ENCODE measurements at regions not wholly inside any gene's neighbourhood (a gene's known extent, or its start where the extent isn't known, plus 50 kb on each side); places are given as distances from the start of the nearest gene placed in this dataset.

DNA sequence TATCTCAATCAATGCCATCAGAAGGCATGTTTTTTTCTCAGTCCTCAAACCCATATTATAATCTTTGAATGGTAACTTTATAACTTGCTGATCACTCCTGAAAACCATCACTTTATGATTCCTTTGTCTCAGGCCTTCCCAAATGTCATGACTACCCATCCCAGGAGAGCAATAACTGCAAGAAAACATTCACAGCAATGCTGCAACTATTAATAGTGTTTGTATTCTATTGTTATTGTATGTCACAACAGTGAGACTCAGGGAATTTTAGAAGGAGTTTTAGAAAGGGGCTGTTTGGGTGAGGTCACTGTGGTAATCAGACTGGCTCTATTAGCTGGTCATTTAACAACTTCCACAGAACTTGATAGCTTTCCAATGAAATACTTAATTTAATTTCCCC lies 301.4 kb upstream of the TBX18 start:
- Histone ChIP-seq H3K4me1 (replicated peaks in 1 of 2) (no peaks in the 10 kb centered on the region), H3K27me3 (no peaks in the 10 kb centered on the region), H3K36me3 (replicated peaks in 1 of 2) (no peaks in the 10 kb centered on the region), H3K27ac (no peak overlapping the region), H3K9me3 (replicated peaks in 1 of 3) (no peaks in the 10 kb centered on the region), H3K4me3 (no peak overlapping the region)
- TF ChIP-seq POLR2A (IDR thresholded peaks at IDR 0.05), result no peak
- TF ChIP-seq, protein P1, sequence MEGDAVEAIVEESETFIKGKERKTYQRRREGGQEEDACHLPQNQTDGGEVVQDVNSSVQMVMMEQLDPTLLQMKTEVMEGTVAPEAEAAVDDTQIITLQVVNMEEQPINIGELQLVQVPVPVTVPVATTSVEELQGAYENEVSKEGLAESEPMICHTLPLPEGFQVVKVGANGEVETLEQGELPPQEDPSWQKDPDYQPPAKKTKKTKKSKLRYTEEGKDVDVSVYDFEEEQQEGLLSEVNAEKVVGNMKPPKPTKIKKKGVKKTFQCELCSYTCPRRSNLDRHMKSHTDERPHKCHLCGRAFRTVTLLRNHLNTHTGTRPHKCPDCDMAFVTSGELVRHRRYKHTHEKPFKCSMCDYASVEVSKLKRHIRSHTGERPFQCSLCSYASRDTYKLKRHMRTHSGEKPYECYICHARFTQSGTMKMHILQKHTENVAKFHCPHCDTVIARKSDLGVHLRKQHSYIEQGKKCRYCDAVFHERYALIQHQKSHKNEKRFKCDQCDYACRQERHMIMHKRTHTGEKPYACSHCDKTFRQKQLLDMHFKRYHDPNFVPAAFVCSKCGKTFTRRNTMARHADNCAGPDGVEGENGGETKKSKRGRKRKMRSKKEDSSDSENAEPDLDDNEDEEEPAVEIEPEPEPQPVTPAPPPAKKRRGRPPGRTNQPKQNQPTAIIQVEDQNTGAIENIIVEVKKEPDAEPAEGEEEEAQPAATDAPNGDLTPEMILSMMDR (IDR thresholded peaks at IDR 0.05), result no peak
- intact Hi-C loops (cut with DNase I), result no loop called here
- no peak for DNase-seq

DNA sequence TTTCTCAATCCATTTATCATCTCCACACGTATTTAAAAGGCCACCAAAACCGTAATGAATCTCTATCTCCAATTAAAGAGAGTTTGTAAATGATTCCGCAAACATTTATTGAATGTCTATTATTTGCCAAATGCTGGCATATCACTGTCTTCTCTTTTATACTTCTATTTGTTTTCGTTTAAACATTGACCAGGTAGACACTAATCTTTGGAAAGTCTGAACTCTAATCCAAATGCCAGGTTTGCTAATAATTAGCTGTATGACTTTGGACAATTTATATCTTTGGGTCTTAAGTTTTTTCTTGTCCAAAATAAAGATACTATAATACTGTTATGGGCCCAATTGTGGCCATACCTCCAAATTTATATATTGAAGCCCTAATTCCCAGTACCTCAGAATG lies 299.2 kb upstream of the TBX18 start:
- no peaks in the 10 kb centered on the region for H3K27me3 ChIP-seq
- no peaks in the 10 kb centered on the region for H3K36me3 ChIP-seq (replicated peaks in 1 of 2)
- WGBS, 4 donors, result 52 to 75% (median 69%) methylated on average over 4 of the region's 4 CpGs
- intact Hi-C loops (cut with DNase I), result no loop called here
- H3K9me3 ChIP-seq (replicated peaks in 1 of 3), result no peaks in the 10 kb centered on the region
- DNase-seq, result no peak
- H3K27ac ChIP-seq, result no peak overlapping the region
- no peak for TF ChIP-seq POLR2A (IDR thresholded peaks at IDR 0.05)
- TF ChIP-seq, protein P1 (IDR thresholded peaks at IDR 0.05), result no peak
- no peak overlapping the region for H3K4me3 ChIP-seq
- H3K4me1 ChIP-seq (replicated peaks in 1 of 2), result no peaks in the 10 kb centered on the region

DNA sequence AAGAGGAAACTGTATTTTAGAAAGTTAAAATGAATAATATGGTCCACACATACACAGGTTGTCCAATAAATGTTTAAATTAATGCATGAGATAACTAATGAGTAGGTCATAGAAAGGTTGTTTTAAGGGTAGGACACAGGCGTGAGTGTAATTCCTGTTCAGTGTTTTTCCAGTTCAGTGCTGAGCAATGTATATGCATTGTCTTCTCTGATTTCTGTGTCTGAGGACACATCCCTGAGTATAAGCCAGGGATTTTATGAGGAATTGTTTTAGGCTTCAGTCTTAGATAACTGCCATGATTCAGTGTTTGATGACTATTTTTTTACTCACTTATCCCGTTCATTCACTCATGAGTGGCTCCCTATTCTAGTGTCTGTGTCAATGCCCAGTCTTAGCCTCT lies 298.5 kb upstream of the TBX18 start:
- 51 to 71% (median 65%) methylated on average over 2 of the region's 2 CpGs for WGBS, 4 donors
- H3K36me3 ChIP-seq (replicated peaks in 1 of 2), result no peaks in the 10 kb centered on the region
- H3K4me1 ChIP-seq (replicated peaks in 1 of 2), result no peaks in the 10 kb centered on the region
- no peak overlapping the region for H3K4me3 ChIP-seq
- H3K9me3 ChIP-seq (replicated peaks in 1 of 3), result no peaks in the 10 kb centered on the region
- H3K27ac ChIP-seq, result no peak overlapping the region
- intact Hi-C loops (cut with DNase I), result no loop called here
- no peaks in the 10 kb centered on the region for H3K27me3 ChIP-seq
- TF ChIP-seq, protein P1 (IDR thresholded peaks at IDR 0.05), result no peak
- TF ChIP-seq POLR2A (IDR thresholded peaks at IDR 0.05), result no peak
- no peak for DNase-seq

DNA sequence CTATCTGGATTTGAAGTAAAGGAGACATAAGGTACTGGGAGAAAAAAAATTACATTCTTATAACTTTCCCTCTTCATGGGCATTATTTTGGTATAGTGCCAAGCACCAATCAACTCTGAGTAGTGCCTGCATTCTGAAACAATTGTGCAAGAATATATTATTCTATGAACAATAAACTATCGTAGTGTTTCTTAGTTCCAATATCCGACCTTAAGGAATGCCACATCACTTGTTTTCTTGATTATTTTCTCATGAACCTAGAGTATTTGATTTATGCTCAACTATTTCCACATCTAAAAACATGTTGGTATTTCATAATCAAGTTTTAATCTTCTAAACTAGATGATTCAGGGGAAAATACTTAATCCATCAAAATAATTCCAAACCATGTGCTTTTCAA lies 294.4 kb upstream of the TBX18 start:
- Histone ChIP-seq H3K4me1 (replicated peaks in 1 of 2) (no peaks in the 10 kb centered on the region), H3K4me3 (no peak overlapping the region), H3K27me3 (no peaks in the 10 kb centered on the region), H3K9me3 (replicated peaks in 1 of 3) (no peaks in the 10 kb centered on the region), H3K27ac (no peak overlapping the region), H3K36me3 (replicated peaks in 1 of 2) (no peaks in the 10 kb centered on the region)
- TF ChIP-seq, protein P1 (IDR thresholded peaks at IDR 0.05), result no peak
- no peak for TF ChIP-seq POLR2A (IDR thresholded peaks at IDR 0.05)
- intact Hi-C loops (cut with DNase I), result no loop called here
- no peak for DNase-seq
- 31 to 42% (median 37%) methylated on average over 2 of the region's 2 CpGs for WGBS, 4 donors
